Eye (tissue), 1 donor: ENCODE measurements at regions not wholly inside any gene's neighbourhood (a gene's known extent, or its start where the extent isn't known, plus 50 kb on each side); places are given as distances from the start of the nearest gene placed in this dataset.
"Not testable (repeated sequence)": the region's sequence is repeated elsewhere in the genome, so short reads cannot be mapped to it uniquely, and the experiment has no call there.

Experiments
- DNase-seq: peaks from one replicate; pipeline ENCODE4 v3.0.0-alpha.2; 2015

- DNase-seq: no peak
Observed at GRCh38 chr10:8128511-8128910, 74.0 kb downstream of the GATA3 start.

GRCh38 chr10:8129438-8129837 is 75.0 kb downstream of the GATA3 start:
- DNase-seq: no peak

GRCh38 chr10:8130973-8131911 is 76.8 kb downstream of the GATA3 start:
- no peak for DNase-seq

GRCh38 chr10:8133146-8133545 is 78.7 kb downstream of the GATA3 start:
- DNase-seq: no peak

DNA sequence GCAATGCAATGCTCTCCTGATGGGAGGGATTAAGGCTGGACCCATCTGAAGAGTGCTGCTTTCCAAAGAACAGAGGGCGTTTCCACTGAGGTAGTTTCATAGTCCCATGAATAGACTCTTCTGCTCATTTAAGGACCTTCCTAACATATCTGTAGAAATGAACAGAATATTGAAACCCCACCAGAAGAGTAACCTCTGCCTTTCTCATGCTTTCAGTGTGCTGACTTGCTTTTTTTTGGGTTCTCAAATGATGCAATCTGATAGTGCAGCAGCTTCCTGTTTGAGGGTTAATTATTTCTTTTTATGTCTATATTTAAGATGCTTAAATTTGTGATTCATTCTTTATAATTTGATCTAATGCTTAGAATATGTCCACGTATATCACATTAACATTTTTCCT is 82.2 kb downstream of the GATA3 start:
- DNase-seq: no peak

DNA sequence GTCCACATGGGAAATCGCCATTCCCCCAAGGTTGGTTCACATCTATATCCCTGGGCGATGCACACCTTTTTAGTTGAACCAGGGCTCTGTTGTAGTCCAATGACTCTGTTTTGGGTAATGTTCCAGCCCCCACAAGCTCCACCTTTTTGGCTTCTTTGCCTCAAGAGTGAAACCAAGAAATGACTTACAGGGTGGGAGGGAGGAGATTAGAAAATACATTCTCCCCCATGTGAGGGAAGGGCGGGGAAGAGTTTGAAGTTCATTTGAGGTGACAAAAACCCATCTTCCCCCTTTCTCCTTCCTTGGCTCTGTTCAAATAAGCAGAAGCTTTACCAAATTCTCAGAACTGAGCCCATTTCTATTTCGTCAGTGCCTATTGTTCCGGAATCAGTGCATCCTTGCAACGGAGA is 82.8 kb downstream of the GATA3 start:
- no peak for DNase-seq

GRCh38 chr10:8137726-8138125 is 83.2 kb downstream of the GATA3 start:
- DNase-seq: no peak

DNA sequence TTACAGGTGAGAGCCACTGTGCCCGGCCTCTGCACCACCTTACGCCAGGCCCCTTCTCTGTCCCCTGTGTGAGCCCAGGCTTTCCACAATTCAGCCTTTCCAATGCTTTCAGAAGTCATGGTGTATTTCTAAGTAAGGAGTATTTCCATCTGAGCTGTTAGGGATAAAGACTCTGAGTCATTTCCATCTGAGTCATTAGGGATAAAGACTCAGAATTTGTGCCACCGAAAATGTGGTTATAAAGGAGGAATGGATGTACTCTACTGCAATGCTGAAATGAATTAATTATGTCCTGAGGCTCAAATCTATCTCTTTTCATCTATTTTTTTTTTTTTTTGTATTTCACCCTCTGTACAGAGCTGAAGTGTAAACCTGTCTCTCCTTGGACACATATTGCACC is 84.0 kb downstream of the GATA3 start:
- no peak for DNase-seq

DNA sequence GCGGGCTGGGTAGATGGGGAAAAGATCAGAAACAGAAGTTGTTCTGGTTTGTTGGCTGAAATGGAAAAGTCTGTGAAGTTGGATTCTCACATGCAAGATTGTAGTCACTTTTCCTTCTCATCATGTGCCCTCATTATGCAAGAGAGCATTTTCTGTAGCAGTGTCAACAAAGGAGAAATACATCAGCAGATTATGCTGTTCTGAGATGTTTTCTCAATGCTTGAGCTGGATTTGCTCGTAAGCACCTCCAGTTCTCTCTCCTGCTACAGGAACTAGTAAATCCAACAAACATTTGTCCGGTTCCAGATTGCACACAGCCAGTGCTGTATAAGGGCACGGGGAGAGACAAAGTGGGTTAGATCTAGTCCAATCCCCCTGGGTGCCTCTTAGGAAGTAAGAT is 90.0 kb downstream of the GATA3 start:
- no peak for DNase-seq

- no peak for DNase-seq
Observed at GRCh38 chr10:8146650-8147049, 92.2 kb downstream of the GATA3 start.

- DNase-seq: no peak
Observed at GRCh38 chr10:8149991-8150390, 95.5 kb downstream of the GATA3 start.

- no peak for DNase-seq
Observed at GRCh38 chr10:8150401-8150905, 96.0 kb downstream of the GATA3 start.

DNA sequence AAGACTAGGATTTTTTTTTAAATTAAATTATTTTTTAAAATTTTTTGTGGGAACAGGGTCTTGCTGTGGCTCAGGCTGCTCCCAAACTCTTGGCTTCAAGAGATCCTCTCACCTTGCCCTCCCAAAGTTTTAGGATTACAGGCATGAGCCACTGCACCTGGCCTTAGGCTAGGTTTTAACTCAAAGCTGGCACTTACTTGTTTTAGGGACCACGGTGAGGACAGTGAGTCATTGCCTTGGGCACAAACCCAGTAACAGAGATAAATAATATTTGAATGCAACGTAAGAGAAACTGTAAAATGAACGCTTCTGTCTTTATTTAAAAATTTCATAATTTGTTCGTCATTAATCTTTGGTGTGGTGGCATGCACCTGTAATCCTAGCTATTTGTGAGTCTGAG is 96.6 kb downstream of the GATA3 start:
- DNase-seq: no peak

DNA sequence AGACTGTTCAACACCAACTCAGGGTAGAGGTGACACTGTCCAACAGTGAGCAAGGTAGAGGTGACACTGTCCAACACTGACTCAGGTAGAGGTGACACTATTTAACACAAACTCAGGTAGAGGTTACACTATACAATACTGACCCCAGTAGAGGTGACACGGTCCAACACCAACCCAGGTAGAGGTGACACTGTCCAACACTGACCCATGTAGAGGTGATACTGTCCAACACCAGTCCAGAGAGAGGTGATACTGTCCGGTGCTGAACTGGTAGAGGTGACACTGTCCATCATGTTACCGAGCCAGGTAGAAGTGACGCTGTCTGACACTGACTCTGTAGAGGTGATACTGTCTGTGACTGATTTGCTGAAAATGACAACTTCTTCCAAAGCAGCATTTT is 102.4 kb downstream of the GATA3 start:
- no peak for DNase-seq

- no peak for DNase-seq
Observed at GRCh38 chr10:8158193-8159071, 103.9 kb downstream of the GATA3 start.

DNA sequence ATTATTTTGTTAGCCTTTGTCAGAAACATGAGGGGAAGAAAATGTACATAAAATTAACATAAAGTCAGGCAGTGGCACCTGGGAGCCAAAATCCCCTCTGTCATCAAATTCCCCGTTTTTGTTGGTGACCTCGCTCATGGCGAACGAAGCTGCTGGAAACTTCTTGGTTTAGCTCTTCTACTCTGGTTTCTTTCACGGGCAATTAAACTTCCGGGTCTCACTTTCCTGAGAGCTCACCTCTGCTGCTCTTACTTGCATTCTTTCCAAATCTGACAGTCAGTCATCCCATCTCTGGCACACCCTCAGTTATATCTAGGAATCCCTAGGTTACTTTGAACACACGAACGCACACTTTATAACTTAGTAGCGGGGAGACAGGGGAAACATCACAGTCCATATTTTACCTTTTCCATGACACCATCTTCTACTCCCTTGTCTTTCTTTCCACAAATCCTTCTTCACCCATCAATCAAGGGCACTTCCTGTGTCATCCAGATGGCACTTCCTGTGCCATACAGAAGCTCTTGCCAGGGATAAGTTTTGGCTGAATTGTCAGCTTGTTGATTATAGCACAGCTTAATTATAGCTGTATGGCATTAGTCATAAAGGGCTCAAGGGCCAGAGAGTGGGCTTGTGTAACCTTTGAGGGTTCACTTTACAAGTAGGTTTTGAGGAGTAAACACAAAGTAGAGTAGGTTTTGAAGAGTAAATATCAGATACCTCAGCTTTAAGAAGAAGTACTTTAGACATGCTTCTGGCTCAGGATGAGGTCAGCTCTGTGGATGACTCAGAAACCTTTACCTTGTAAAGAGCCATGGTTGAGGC is 105.1 kb downstream of the GATA3 start:
- DNase-seq: no peak

DNA sequence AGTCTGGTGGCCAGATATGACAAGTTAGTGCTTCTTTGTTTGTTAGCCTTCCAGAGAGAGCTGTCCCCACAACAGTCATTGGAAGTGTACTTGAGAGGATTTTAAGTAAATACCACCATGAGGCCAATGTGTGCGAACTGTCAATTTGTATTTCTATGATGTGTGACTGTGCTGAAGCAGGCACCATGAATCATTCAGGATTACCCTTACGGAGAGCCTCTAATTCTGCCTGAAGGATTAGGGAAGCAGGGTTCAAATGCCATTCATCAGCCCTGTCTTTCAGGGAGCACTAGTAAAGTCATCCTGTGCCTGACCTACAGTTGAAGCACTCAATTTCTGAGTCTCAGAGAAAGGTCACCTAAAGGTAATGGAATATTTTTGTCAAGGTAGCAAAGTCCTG is 109.3 kb downstream of the GATA3 start:
- DNase-seq: peak; percentile 5

- not testable (repeated sequence) for DNase-seq
Observed at GRCh38 chr10:8164640-8165039, 110.2 kb downstream of the GATA3 start.

DNA sequence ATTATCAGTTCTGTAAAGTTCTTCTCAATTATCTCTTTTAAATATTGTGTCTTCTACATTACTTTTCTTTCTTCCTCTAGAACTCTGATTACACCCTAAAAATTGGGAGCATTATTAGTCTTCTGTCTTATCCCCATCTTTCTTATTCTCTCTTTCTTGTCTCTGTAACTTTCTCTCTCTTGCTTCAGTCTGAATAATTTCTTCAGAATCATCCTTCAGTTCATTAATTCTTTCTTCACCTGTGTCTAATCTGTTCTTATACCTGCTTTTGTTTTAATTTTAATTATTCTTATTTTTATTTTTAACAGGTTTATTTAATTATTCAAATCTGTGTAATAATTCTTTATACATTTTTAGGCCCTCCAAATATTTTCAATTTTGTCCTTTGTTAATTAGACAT is 114.3 kb downstream of the GATA3 start:
- DNase-seq: no peak

- no peak for DNase-seq
Observed at GRCh38 chr10:8171008-8171407, 116.5 kb downstream of the GATA3 start.

DNA sequence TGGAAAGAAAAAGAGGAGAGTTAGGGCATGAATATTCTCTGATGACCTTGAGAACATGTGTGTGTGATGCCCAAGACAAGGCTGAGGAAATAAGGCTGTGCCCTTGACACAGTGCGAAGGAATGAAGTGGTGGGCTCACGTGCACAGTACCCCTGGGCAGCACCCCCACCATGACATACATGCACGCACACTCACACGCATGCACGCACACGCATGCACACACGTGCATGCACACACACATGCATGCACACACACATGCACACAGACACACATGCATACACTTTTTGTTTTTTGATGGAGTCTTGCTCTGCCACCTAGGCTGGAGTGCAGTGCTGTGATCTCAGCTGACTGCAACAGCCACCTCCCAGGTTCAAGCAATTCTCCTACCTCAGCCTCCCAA is 118.1 kb downstream of the GATA3 start:
- no peak for DNase-seq

DNA sequence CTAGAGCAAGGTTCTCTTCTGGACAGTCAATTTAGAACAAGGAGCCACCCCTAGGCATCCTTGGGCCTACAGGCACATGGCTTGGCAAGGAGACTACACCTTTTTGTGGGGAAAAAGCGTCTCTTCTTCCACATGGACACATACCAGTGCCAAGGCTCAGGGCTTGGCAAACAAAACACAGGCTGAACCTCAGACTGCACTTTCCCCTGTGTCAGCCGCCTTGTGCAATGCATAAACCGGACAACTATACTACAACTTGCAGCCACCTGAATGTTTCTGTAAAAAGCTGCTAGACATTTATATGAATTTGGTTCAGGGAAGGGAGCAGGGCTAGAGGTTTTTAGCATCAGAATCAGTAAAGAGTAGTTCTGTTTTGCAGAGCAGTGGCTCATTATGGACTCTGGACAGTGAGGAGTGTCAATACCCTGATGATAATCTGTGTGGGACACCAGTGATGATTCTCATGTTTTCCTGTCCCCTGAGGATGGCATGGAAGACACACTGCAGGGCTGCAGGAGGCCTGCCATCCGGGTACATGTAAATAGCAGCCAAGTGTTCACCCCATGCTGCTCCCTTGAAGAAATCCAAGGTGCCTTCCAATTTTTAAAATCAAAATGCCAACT is 118.9 kb downstream of the GATA3 start:
- no peak for DNase-seq
